Activated effector memory CD4-positive, alpha-beta T cell treated with anti-CD3 and anti-CD28 coated beads, Interleukin-2, amount 50 U/mL, for 16 hours (primary cell): ENCODE measurements at regions not wholly inside any gene's neighbourhood (a gene's known extent, or its start where the extent isn't known, plus 50 kb on each side); places are given as distances from the start of the nearest gene placed in this dataset.

Source experiments
- DNase-seq: peaks from one replicate; pipeline ENCODE4 v3.0.0-alpha.2; 2020

DNA sequence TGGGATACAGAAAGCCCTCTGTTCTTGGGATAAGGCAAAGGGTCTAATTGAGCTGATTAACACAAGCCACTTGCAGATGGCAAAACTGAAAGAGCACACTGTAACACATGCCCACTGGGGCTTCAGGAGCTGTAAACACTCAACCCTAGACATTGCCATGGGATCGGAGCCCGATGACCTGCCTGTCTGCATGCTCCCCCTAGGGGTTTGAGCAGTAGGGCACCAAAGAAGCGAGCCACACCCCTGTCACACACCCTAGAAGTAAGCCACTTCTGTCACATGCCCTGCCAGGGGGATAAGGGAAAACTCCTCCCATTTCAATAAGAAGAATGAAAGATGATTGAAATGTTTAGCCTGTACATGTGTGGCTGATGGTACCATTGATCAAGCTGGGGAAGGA, 81.3 kb upstream of the IRX6 start:
- no peak for DNase-seq

- no peak for DNase-seq
Measured at GRCh38 chr16:55248058-55248457, 75.9 kb upstream of the IRX6 start.

DNA sequence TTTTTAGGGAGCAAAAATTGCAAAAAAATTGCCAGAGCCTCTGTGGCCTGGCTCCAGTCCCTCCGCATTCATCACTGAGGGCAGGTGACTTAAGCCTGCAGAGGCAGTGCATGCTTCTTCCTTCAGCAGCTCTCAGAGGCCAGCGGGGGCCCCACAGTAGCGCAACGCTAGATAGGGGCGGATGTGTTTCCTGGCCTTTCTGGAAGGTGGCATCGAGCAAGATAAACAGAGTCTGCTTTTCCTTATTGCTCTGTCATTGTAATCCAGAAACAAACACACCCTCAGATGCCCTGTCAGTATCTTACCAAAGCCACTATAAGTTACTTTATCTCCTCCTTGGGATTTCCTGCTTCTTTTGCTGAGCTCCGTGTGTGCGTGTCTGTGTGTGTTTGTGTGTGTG, 75.5 kb upstream of the IRX6 start:
- DNase-seq, result no peak

- DNase-seq, result no peak
Measured at GRCh38 chr16:55249361-55249760, 74.6 kb upstream of the IRX6 start.

GRCh38 chr16:55249936-55250335, 74.1 kb upstream of the IRX6 start:
- DNase-seq, result no peak

DNA sequence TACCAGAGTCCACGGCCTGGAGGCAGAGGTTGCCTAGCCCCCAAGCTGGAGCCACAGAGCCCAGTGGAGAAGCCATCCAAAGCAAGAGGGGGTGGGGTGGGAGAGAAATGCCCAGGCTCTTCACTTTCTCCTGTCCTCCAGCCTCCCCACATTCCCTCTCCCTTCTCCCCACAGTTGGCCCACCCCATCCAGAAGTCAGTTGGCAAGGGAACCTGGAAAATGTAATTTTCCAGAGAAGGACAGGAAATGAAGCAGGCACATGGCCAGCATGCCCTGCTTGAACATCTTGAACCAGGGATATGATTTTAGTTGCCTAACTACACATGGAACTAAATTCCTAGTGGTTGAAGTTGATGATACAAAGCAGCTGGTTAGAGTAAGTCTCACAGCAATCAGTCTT, 73.3 kb upstream of the IRX6 start:
- DNase-seq, result no peak

- no peak for DNase-seq
Measured at GRCh38 chr16:55251151-55251550, 72.9 kb upstream of the IRX6 start.

DNA sequence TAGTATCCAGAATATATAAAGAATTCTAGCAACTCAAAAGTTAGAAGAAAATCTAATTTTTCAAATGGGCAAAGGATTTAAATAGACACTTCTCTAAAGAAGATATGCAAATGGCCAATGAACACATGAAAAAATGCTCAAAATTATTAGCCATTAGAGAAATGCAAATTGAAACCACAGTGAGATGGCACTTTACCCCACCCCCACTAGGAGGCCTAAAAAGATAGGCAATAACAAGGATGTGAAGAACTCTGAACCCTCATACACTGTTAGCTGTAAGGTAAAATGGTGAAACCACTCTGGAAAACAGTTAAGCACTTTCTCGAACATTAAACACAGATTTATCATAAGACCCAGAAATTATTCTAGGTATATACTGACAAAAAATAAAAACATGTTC, 71.4 kb upstream of the IRX6 start:
- DNase-seq, result no peak

- DNase-seq, result no peak
Measured at GRCh38 chr16:55253987-55254386, 70.0 kb upstream of the IRX6 start.

DNA sequence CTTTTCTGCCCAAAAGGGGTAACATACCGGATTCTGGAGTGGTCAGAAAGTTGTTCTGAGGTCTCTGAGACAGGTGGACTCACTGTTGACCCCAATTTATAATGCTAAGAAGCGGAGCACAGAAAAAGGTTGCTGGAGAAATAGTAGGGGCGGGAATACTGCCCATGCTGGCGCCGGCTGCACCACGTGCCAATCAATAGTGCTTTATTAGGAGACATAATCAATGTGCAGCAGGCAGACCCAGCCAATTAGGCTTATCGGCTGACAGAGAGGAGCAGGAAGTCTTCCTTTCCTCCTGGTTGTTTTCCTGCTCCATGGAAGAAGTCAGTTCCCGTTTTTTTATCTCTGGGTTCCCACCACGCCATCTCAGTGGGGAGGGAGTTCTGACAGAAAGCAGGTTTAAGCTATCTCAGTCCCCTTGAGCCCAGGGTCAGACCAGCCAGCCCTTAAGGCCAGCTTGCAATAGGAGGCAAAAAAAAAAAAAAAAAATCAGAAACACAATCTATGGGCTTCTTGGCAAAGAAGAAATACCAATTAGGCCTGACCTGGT, 68.2 kb upstream of the IRX6 start:
- DNase-seq, result no peak

DNA sequence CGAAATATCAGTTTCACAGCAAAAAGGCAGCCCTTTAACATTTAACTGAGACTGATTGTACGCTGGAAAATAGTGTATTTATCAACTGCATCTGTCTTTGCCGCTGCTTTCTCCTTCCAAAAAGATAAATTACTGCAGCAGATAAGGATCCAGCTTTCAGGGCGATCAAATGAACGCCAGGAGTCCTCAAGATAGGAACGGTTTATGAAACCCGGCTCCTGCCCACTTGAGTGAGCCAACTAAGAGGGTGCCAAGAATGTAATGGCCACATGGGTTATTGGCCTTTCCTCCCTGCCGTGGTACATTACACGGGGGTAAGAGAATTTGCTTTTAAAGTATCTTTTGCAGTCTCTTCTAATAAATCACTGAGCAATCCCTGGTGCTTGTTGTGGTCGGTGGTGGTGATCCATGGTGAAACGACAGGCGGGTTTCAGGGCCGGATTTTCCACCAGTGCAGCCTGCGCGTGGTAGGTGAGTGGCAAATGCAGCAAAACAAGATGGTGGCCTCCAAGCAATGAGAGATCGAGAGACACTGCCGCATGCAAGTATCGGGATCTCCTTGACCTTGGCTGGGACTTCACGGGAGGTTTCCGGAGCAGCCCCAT, 67.5 kb upstream of the IRX6 start:
- no peak for DNase-seq

- DNase-seq, result peak; percentile 73
Measured at GRCh38 chr16:55257966-55258613, 65.9 kb upstream of the IRX6 start.

GRCh38 chr16:55261301-55261700, 62.7 kb upstream of the IRX6 start:
- no peak for DNase-seq

GRCh38 chr16:55263271-55264250, 60.4 kb upstream of the IRX6 start:
- no peak for DNase-seq

- no peak for DNase-seq
Measured at GRCh38 chr16:55264949-55265348, 59.1 kb upstream of the IRX6 start.

DNA sequence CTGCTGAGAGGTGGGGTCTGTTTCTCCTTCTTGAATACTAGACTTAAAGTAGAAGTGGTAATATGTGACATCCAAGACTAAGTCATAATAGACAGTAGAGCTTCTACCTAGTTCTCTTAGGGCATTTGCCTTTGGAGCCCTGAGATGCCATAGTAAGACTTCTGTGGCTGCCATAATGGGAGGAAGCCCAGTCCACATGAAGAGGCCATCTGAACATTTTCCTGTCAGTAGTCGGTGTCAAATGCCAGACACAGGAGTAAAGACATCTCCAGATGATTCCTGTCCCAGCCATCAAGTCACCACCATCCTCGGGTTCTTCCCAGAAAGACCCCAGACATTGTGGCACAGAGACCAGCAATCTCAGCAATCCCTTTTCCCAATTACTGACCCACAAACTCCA, 58.1 kb upstream of the IRX6 start:
- no peak for DNase-seq

- DNase-seq, result no peak
Measured at GRCh38 chr16:55271945-55272513, 52.0 kb upstream of the IRX6 start.

DNA sequence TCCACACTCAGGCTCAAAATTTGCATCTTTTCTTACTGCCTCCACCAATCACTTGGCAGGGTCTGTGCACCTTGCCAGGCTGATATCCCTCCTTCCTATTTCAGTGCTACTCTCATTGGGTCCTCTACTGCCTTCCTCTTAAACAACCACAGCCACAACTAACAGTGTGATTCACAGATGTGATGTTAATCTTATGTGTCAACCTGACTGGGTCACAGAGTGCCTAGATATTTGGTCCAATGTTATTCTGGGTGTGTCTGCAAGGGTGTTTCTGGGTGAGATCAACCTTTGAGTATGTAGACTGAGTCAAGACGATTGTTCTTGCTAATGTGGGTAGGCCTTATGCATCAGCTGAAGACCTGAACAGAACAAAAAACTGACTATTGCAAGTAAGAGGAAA, 51.3 kb upstream of the IRX6 start:
- DNase-seq, result no peak

DNA sequence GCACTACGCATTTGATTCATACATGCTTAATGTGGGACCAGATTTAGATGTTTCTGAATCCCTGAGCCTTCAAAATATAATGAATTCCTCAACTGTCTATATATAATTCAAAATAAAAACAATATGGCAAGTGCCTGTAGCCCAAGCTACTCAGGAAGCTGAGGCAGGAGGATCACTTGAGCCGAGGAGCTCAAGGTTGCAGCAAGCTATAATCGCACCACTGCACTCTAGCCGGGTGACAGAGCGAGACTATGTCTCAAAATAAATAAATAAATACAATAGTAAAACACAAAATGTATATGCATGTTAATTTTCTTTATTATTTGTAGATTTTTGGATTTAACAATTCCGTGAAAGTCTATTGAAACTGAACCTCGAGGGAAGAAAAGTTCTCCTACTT, 50.6 kb upstream of the IRX6 start:
- no peak for DNase-seq

DNA sequence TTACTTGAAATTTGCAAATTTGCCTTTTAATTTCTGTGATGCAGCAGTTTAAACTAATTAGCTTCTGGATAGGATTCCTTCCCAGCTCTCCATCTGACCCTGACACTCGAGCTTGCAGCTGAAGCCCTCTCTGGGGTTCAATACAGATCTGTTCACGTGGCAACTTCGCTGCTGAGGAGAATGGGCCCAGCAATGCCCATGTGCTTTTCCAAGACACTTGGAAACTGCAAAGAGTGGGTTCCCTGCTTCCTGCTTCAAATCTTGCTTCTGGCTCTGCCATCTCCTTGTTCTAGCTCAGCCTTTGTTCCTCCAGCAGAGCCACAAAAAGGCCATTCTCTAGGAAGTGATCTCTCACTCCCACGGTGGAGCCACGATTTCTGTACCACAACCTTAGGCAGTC, 50.0 kb upstream of the IRX6 start:
- DNase-seq, result no peak
